HG02610 (cell line): ENCODE measurements at regions not wholly inside any gene's neighbourhood (a gene's known extent, or its start where the extent isn't known, plus 50 kb on each side); places are given as distances from the start of the nearest gene placed in this dataset.
"Not testable (repeated sequence)": the region's sequence is repeated elsewhere in the genome, so short reads cannot be mapped to it uniquely, and the experiment has no call there.

Experiments
- ATAC-seq: cut with Tn5 transposase; IDR thresholded peaks from one replicate; pipeline ENCODE4 v1.9.1; 2021; ENCODE audit warnings: mild to moderate bottlenecking, moderate library complexity; ENCODE audit not compliant: unreplicated experiment

DNA sequence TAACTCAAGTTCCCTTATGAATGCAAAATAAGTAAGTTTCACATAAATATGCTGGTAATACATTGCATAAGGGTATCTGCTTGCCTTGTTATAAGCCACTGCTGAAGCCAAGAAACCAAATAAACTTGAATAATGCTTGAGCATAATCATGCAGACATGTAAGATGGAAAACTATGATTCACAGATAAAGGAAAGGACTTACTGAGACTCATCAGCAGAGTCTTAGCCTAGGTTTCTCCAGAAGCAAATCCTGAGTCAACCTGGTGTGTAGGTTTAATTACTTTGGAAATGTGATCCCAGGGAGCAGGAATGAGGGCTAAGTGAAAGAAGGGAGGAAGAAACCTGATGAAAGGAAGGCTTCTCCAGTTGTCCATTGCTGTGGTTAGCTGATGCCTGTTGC, 107.7 kb upstream of the BTG1 start:
- no peak for ATAC-seq

DNA sequence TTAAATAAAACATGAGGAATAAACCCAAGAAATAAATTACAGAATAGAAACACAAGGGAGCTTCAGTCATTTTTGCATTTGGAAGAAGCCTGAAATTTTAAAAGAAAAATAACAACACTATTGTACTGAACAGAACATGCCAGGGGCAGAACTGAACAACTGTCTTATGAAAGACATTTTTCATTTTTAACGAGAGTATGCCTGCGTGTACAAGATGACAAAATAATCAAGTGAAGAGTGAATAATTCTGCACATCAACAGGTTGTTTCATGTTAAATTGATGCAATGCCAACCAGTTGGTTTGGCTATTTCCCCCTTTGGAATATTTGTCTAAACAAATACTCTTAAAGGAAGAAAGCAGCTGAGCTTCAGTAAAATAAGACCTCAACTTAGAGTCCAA, 103.3 kb upstream of the BTG1 start:
- ATAC-seq = no peak

DNA sequence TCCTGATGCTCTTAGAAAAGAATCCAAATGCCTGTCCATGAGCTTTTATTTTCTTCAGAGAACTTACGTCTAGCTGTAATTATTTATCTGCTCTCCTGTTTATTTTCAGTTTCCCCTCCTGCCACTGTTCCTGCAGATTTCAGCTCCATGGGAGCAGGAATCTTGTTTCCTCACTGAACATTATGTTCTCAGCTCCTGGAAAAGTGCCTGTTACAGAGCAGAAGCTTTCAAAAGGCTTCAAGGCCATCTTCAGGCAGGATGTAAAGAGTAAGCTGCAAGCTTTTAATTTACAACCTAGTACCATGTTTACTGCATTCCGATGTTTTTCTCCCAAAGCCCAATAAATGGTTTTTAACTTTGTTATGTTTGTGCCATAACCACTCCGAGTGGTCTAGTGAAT, 98.4 kb upstream of the BTG1 start:
- no peak for ATAC-seq

DNA sequence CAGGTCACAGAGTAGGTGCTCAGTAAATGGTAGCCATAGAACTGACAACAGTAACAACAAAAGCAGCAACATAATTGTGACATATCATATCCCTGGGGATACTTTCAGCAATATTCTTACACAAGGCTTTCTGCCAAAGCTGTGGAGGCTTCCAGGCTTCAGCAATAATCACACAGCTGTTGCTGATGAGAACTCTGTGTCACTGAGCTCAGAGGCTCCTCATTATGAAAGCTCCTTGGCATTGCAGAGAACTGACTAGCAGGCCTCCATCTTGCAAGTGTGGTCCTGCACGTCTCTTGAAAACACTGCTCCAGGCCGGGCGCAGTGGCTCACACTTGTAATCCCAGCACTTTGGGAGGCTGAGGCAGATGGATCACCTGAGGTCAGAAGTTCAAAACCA, 97.3 kb upstream of the BTG1 start:
- ATAC-seq = no peak

DNA sequence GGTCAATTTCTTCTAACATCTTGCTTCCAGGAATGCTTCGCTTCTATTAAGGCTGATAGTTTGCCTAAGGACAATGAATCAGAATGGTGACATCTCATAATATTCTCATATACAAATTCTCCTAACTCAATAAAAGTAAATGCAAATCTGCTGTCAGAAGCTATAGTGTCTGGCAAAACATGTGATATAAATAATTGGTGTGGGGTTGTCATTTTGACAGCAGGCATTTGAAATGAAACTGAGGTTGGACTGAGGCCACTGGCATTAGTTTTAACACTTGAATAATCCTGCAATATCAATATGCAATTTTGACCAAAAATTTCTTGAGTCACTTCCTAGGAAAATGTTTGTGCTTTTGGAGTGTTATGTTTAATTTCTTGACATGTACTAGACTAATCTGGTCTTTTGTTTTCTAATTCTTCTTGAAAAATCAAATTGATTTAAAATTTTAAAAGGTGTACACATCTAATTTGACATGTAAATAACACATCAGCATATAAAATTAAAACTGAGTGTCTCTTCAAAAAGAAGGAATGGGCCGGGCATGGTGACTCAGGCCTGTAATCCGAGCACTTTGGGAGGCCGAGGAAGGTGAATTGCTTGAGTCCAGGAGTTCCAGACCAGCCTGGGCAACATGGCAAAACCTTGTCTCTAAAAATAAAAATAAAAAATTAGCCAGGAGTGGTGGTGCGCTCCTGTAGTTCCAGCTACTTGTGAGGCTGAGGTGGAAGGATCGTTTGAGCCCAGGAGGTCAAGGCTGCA, 92.3 kb upstream of the BTG1 start:
- no peak for ATAC-seq

DNA sequence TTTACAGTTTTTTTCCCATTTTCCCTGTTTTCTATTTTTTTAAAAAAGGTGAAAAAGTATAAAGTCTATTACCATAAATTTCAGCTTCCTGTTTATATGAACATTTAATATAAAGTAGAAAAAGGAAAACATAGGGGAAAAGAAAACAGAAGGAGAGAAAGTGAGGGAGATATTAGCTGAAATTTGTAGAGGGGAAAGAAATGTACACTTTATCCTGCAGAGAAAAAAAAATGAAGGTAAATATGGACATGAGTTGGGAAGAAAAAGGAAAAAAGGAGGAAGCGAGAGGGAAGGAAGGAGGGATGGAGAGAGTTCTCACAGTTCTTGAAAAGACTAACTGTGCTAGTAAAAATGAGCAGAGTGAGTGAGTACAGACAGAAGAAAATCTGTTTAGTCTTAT, 91.6 kb upstream of the BTG1 start:
- ATAC-seq = no peak

DNA sequence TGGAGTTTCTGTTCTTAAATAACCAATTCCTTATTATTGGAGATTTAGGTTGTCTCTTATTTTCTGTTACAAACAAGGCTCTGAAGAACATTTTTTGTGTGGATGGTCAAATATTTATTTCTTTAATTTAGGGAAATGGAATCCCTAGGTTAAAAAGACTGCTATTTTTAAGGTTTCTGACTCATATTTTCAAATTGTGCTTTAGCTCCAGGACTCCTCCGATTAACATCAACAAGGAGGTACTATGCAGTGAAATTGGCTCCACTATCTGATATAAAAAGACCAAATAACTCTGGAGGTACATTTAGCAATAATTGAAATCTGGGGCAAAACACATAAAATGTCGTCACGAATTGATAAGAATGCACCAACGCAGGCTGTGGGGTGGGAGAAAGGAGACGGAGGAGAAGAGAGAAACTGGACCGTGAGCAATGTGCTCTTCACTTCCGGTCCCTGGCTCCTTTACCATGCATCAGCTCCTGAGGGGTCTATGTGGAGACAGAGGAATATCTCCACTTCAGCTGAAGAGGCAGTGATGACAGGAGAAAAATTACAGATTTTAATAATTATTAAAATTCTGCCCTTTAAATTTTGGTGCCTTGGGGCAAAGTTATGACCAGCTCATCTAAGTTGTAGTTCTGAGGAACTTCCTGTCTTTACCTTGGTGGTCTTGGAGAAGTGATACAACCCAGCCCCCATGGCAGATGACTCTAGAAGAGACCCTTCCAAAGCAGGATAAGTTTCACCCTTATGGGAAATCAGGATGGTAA, 90.2 kb upstream of the BTG1 start:
- ATAC-seq = no peak

DNA sequence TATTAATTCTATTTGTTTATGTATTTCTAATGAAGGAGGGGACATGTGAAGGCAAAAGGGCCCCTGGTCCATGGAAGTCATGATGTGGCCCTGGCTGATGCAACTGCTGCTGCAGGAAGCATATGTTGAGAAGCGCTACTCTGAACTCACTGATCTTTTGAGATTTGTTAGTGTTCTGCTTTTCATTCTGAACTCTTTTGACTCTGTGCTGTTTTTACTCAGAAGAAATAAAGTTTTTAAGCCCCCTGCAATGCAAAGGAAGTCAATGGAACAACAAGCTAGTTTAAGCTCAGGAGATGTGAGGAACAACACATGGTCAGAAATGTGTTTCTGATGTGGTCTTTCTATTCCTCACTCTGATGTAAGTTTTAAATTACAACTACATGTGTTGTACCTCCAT, 88.9 kb upstream of the BTG1 start:
- ATAC-seq = no peak

DNA sequence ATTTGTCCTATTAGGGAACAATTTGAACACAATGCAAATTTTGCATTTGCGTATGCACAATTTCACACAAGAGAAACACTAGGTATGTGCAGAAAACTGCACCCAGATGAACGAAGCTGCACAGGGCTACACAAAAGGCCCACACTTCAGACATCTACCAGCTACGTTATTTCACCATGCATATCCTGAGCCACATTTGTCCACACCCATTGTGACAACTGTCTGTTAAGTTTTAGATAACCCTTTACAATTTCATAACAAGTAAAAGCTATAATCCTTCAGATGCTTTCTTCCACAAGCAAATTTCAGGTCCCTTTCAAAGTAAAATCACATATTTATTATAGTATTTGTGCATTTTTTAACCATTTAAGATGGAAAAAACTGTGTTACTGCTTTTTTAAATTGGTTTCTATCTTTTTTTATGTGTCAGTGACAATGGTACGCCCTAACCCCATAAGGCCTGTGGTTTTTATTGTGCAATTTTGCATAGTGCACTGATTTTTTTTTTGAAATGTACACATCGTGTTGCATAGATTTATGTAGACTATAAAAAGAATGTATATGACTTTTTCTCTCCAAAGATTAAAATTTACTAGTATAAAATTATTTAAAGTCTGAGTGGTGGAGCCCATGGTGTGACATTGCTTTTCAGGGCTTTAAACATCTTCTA, 87.8 kb upstream of the BTG1 start:
- no peak for ATAC-seq

DNA sequence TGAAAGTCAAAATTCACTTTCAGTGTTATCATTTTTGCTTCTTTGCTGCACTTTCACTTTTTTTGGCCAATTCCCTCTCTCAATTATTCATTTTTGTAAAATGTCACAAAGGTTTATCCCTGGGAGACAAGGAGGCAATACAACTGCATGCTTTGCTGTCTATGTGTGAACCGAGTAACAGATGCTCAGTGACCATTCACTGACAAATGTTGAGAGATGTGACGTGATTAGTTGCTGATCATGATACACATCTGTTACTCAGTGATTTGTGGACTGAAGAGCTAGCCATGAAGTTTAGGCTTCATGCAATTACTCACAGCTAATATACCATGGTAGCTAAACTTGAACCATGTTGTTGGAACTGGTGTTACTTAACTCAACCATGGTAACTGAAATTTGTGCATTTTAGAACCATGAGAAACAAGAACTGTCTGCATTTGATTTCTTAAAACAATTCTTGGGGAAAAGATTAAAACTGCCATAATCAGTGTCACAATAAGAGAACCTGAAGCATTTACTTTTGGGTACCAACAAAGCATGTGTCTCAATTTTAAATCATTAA, 86.8 kb upstream of the BTG1 start:
- not testable (repeated sequence) for ATAC-seq

DNA sequence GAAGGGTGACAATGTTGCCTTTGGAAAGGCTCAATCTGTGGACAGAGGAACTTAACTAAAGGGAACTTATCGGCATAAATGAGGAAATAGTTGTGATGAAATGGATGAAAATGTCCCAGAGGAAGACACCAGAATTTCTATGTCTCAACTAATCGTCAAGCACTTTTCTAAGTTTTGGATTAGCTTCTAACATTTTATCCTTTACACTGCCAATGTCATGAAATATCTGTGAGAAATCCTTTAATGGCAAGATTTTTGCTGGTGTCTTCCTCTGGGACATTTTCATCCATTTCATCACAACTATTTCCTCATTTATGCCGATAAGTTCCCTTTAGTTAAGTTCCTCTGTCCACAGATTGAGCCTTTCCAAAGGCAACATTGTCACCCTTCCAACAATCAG, 86.3 kb upstream of the BTG1 start:
- not testable (repeated sequence) for ATAC-seq

DNA sequence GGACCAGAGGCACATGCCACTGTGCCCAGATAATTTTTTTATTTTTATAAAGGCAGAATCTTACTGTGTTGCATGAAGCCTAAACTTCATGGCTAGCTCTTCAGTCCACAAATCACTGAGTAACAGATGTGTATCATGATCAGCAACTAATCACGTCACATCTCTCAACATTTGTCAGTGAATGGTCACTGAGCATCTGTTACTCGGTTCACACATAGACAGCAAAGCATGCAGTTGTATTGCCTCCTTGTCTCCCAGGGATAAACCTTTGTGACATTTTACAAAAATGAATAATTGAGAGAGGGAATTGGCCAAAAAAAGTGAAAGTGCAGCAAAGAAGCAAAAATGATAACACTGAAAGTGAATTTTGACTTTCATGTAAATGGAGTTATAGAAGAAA, 85.9 kb upstream of the BTG1 start:
- not testable (repeated sequence) for ATAC-seq

DNA sequence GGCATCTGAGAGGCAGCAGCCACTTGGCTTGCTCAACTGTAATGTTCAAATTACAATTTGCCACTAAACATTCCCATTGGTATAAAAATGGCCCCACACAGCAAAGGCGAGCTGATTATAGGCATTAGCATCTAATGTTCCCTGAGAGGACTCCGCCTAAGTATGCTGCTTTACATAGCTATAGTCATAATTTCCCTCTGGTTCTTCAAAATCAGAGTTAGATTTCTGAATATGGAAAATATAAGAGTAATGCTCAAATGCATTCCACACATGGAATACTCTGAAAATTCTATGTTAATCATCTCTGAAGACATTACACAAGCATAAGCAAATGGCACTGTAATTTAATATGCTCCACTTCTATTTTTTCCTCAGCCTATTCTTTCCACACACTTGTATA, 83.7 kb upstream of the BTG1 start:
- no peak for ATAC-seq

DNA sequence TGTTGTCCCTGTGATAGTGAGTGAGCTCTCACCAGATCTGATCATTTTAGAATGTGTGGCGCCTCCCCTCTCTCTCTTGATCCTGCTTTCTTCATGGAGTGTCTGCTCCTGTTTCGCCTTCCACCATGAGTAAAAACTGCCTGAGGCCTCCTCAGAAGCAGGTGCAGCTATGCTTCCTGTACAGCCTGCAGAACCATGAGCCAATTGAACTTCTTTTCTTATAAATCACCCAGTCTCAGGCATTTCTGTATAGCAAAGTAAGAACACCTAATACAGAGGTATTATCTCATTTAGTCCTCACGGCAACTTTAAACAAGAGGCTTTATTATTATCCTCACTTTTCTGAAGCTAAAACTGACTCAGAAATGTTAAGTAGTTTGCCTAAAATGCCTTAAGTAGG, 81.3 kb upstream of the BTG1 start:
- ATAC-seq = no peak

DNA sequence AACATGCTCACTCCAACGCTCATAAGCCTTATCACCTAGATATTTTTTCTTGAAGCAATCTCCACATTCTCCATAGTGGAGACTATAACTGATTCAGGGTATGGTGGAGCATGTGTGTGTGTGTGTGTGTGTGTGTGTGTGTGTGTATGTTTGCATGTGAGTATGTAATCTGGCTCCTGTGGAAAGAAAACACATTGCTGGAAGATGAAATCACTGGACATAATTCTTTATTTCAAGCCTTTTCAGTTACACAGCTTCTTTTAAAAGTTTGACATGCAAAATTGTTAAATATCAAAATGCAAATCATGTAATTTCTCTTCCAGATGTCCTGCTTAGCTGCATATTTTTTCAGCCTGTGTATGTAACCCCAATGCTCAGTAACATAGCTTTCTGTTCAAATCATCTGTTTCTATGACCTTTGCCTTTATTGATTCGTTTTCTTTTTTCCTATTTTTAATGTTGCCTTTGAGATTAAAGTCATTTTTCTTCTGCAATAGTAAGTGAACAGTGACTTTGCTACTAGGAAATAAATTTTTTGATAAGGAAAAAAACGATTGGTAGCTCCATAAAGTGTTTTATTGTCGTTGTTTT, 80.5 kb upstream of the BTG1 start:
- ATAC-seq = no peak

DNA sequence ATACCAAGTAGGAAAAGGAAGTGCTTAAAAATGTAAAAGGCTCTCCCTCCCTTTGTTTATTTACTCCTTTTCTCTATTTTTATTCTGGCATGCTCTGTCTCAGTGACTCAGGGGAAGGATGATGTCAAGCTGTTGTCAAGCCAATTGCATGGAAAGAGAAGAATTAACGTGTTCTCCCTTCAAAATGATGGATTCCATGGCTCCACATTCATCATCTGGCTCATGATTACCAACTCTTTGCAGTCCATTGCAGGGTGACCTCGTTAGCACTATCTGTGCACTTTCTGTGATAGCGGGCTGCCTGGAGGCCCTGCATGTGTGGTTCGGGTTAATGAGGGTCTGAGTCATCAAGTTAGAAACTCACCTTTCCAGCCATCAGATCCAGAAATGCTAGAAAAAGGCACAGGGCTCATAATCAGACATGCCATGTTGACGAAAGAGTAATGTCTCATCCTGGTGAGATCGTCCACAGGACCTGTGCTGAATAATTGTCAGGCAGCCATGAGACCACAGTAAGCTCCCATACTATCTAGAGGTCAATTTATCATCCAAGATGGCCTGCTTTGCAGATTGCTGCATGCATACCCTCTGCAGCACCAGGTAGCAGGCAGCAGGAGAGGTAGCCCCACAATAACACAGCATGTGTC, 79.2 kb upstream of the BTG1 start:
- ATAC-seq = no peak

DNA sequence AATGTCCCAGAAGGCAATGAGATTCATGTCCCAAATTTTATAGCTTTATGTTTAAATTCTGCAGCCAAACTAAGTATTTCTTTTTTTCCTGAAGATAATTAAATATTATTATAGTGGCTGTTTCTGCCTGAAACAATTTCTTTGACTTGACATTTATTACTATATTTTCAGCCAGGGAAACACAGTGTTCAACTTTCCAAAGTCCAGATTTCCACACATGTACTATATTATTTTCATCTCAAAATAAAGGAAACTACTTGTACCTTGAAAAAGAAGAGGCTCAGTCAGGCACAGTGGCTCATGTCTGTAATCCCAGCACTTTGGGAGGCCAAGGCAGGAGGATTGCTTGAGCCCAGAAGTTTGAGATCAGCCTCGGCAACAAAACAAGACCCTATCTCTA, 77.8 kb upstream of the BTG1 start:
- ATAC-seq = no peak

DNA sequence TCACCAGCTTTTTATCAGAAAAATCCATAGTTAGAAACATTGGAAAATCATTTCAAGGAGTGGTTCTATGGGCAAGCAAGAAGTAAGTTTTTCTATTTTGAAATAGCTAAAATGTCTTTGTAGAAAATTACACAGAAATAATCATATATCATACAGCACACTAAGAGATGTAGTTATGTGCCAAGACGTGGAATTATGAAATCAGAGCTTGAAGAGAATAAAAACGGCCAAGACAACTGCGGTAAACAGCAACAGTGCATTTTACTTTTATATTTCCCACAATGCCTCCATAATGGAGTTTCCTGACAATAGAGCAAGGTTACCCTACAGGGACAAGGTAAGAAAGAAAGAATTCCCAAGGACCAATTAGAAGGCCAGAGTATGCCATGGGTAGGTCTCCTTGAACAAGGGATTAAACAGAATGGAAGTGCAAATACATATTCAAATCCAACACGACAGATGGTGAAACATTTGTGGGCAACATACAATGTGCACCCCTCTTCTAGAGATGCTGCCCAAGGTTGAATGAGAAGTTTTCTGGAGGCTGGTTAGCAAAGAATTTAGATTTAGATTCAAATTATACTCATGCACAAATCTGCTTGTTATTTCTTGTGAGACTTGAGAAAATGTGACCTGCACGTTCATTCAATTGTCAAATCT, 76.1 kb upstream of the BTG1 start:
- no peak for ATAC-seq

DNA sequence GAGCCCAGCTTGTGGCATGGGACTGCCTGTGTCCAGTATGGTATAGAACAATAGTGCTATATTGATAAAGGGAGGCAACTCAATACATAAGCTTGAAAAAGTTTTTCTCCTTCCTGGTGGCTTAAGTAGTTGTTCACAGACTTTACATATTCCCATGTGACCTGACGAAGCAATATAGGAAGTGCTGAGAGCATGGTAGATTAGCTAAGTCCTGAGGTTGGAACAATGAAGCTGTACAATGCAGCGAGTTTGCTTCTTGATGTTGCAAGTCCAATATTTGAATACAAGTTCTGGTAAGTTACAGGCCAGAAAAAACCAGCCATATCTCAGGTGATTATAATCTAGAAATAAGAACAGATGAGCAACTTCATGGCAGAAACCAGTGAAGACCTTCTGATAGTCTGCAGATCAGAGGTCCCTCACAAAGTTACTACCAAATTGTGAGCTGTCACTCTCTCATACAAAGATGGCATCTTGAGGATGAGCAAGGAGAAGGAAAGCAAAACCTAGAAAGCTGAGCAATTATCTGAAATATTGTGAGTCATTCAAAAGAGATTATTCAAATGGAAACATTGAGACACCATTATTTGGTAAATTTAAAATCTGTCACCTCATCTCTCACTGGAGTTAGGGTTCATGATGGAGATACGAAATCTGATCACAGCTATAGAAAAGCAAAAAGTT, 72.9 kb upstream of the BTG1 start:
- ATAC-seq = peak; percentile 75

DNA sequence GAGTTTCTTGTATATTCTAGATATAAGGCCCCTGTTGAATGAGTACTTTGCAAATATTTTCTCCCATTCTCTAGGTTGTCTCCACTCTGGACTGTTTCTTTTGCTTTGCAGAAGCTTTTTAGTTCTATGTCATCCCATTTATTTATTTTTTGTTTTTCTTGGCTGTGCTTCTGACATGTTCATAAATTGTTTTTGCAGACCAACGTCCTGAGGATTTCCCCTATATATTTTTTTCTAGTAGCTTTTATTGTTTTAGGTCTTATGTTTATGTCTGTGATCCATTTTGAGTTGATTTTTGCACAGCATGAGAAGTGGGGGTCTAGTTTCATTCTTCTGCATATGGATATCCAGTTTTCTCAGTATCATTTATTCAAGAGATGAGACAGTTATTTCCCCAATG, 70.4 kb upstream of the BTG1 start:
- no peak for ATAC-seq
